ENCODE measurements at regions not wholly inside any gene's neighbourhood (a gene's known extent, or its start where the extent isn't known, plus 50 kb on each side); places are given as distances from the start of the nearest gene placed in this dataset.

DNA sequence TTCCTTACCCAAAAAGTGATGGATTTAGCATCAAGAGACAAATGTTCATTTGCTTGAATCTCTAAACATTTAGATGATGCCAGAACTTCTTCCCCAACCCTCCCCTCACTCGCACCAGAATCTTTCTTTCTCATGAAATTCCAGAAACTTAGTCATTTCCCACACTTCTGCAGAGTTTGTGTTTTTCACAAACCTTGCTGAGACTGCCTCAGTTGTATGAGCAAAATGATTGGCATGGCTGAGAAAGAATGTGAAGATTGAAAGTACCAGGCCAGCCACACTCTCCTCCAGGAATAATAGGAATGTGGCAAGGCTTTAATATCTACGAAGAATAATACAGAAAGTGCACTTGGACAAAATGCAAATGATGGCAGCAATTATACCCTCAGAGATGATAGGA, 428.3 kb upstream of the CDH6 start:
- no peak for DNase-seq (ENCODE audit: insufficient read length, low spot score)
- no peak for FAIRE-seq

DNA sequence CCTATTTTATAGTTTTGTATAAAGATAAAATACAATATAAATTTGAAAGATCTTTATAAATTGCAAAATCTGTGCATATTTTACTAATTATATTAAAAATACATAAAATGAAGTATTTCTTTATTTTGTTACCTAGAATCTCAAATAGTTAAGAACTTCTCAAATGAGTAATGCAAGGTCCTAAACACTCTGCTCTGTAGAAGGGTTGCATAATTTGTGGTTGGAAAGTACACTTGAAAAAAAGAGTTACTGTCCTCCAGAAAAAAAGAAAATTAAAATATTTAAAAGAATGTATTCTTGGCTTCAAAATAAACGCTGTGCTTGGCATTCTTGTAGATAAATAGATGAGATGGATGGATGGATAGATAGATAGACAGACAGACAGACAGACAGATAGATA, 428.8 kb upstream of the CDH6 start:
- DNase-seq (ENCODE audit: insufficient read length, low spot score): no peak
- no peak for FAIRE-seq

DNA sequence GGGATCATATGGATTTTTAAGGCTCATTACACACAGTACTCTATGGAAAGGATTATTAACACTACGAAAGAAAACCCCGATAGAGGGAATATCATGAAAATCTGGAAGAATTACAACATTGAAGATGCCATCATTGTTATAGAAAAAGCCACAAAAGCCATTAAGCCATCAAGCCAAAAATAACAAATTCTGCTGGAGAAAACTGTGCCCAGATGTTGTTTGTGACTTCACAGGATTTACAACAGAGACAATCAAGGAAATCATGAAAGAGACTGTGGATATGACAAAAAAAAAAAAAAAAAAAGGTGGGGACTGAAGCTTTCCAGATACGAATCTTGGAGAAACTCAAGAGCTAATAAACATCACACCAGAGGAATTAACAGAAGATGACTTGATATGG, 433.8 kb upstream of the CDH6 start:
- no peak for FAIRE-seq

DNA sequence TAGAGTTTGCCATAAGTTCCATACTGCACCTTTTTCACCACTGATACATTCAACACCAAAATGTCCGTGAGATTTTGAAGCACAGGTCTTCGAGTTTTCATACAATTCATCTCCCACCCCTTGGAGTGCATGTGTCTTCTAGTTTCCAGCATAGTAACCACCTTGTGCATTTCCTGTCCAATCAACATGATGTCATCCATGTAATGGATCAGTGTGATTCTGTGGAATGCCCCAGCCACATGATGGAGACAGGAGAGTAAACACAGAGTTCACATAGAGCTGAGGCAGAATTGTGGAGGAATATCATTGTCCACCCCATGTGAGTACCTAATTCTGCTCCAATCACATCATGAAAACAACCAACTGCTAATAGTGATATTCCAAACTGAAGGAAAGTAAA, 441.5 kb upstream of the CDH6 start:
- no peak for FAIRE-seq
- DNase-seq (ENCODE audit: insufficient read length, low spot score): no peak

More for the DNA sequence above, 433.8 kb upstream of the CDH6 start:
- no peak for DNase-seq (ENCODE audit: insufficient read length, low spot score)

DNA sequence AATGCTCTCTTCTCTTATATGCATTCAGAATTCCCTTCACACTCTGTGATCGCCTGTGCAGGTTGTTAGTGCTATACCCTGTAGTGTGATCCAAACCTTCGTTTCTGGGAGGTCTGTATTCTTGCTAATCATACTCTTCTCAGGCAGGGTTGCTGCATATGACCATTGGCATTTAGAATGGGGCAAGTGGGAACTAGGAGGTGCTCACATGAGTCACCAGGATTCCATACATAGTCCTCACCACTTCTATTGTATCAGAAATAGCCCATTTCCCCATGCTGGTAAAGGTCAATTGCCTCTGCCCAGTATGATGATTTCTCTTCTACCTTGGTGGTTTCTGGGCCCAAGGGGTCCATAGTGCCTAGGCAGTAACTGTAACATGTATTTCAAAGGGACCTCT, 443.5 kb upstream of the CDH6 start:
- no peak for FAIRE-seq
- no peak for DNase-seq (ENCODE audit: insufficient read length, low spot score)

DNA sequence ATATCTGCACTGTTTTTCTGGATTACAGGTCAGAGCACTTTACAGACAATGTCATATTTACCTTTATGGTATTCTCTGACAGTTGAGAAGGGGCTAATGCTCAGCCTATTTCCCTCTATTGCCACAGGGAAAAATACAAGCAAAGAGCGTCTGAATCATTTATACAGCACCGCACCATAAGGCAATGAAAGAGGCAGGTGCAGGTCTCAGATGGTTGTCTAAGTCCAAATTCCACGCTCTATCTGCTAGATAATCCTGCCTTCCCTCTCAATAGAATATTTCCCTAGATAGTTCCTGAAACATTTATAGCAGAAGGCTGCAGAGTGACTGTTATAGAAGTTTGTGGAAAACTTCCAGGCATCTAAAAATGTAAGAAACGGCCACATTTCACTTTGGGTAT, 446.1 kb upstream of the CDH6 start:
- no peak for FAIRE-seq
- no peak for DNase-seq (ENCODE audit: insufficient read length, low spot score)

DNA sequence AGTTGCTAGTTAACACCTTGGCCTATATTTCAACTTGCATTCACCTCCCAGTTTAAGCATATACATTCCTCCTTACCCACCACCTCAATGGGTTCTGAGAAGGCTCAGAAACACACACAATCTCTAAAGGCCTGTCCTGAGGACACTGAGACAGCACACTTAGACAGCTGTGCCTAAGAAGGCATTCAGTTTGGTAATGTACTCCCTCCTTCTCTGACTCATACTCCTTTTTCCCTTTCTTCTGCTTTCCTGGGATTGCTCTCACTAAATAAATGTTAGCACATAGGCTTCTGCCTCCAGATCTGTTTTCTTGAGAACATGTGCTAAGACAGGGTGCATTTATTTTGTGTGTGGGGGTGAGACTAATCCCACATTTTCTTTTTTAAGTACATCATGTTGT, 456.8 kb upstream of the CDH6 start:
- FAIRE-seq (no peak), DNase-seq (ENCODE audit: insufficient read length, low spot score) (no peak)

DNA sequence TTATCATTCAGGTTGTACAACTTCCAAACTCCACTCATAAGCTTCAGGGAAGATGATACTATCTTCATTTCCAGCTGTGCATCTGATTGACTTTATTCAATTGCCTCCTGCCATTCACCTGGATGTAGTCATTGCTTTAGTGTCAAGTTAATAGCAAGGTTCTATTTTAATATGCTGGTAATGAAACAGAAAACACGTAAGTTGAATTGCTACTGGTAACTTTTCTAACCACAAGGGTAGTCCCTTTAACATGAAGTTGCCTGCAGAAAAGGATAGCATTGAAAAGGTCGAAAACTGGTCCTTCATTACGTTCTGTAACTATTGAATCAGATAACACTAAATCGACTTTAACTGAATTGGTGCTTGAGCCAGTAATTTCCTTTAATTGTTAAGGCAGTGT, 459.4 kb upstream of the CDH6 start:
- no peak for FAIRE-seq
- DNase-seq (ENCODE audit: insufficient read length, low spot score): no peak

DNA sequence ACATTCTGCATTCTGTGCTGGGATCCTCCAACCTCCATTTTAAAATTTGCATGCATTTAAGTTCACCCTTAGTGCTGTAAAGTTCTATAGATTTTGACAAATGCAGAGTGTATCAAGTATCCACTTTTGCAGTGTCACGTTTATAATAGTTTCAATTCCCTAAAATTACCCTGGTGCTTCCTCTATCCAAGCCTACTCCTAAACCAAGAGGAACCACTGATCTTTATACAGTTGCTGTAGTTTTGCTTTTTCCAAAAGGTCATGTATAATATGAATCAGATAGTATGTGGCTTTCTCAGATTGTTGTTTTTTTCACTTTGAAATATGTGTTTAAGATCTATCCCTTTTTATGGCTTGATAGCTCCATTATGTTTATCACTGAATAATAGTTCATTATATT, 468.4 kb upstream of the CDH6 start:
- FAIRE-seq: no peak

DNA sequence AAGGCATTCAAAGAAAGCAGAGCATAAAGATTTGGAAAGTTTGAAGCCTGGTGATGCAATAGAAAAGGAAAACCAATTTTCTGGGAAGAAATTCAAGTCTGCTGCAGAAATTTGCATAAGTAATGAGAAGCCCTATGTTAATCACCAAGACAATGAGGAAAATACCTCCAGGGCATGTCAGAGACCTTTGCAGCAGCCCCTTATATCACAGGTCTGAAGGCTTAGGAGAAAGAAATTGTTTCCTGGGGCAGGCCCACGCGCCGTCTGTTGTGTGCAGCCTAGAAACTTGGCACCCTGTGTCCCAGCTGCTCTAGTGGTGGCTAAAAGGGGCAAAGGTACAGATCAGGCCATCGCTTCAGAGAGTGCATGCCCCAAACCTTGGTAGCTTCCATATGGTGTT, 495.3 kb upstream of the CDH6 start:
- no peak for DNase-seq (ENCODE audit: insufficient read length, low spot score)
- no peak for FAIRE-seq

More for the DNA sequence above, 468.4 kb upstream of the CDH6 start:
- DNase-seq (ENCODE audit: insufficient read length, low spot score): no peak

DNA sequence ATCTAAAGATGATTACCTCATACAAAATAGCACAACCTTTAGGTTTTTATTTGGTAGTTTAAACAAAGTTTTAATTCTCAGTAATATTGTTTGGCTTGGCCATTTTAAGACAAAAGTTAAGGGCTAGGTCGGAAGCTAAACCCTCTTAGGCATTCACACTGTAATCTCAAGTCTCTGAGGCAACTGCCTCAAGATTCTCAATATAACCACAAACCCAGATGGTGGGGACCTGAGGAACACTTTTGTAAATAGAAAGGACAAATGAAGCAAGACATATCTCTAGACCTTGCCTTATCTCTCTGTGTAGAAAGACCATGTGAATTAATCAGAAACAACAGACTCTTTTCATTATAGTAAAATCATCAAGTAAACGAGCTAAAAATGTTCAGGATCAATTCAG, 500.2 kb upstream of the CDH6 start:
- DNase-seq (ENCODE audit: insufficient read length, low spot score) (no peak), FAIRE-seq (no peak)

DNA sequence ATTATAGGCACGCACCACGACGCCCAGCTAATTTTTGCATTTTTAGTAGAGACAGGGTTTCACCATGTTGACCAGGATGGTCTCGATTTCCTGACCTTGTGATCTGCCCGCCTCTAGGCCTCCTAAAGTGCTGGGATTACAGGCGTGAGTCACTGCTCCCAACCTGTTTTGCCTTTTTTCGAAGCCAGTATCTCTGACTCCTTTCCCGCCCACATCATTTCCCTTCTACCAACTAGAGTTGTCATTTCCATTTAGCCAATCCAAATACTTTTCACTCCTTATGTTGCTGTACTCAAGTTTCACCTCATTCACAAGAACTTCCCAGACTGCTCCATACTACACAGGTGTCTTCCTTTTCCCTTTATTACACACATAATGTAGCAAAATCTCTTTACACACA, 502.6 kb upstream of the CDH6 start:
- FAIRE-seq (no peak), DNase-seq (ENCODE audit: insufficient read length, low spot score) (no peak)

DNA sequence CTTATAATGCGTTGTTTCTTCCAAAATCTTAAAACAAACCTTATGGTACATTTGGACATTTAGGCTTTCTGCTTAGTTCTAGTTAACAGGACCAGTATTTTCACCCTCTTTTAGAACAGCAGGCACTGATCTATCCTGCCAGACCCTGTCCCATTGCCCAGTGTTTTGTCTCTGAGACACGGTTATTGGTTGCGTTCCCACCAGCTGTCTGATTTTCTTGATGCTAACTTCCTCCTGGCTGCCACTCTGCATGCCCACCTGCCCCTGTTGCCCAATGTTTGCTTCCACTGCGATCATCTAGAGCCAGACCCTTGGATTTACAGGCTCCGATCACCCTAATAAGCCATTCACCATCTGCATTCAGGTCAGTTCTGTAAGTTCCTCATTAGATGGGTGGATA, 506.0 kb upstream of the CDH6 start:
- DNase-seq (ENCODE audit: insufficient read length, low spot score) (no peak), FAIRE-seq (no peak)

DNA sequence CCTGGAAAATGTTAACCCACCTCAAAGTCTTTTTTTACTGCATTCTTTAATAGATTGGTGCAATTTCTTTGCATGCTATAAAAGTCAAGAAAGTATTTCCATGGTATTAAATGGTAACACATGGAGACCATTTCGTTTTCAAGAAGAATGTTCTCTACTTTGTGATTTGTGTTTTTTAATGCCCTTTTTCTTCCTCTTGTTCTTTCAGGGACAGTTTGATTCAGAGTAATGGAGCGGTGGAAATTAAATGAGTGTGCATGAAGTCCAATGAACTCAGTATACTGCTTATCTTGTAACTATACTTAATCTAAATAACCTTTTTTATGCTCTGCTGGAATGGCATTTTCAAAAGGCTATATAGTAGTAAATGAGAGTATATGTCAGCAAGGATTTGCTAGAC, 507.0 kb upstream of the CDH6 start:
- FAIRE-seq (no peak), DNase-seq (ENCODE audit: insufficient read length, low spot score) (no peak)

DNA sequence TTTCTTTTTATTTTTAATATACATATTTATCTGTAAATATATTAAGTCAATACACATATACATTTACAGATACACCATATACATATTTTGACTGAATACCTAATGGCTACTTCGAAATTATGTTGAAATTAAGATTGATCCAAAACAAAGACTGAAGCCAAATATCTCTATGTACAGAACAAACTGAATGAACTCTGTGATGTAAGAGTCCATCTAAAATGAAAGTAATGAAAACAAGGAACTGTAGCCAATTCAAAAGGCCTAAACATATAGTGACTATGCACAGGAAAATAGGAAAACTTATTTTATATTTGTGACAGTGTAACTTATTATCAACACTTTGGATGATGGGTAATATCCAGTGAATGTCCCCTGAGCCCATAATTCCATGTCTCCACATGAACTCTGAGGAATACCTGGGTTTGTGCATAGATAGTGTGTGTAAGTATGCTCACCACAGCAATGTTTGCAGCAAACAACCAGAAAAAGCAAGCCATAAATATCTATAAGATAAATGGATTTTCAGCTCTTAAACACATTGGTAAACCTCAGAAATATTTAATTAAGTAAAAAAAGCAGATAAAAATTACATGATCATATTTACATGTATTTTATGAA, 517.2 kb upstream of the CDH6 start:
- DNase-seq (ENCODE audit: insufficient read length, low spot score): no peak
- FAIRE-seq: no peak

DNA sequence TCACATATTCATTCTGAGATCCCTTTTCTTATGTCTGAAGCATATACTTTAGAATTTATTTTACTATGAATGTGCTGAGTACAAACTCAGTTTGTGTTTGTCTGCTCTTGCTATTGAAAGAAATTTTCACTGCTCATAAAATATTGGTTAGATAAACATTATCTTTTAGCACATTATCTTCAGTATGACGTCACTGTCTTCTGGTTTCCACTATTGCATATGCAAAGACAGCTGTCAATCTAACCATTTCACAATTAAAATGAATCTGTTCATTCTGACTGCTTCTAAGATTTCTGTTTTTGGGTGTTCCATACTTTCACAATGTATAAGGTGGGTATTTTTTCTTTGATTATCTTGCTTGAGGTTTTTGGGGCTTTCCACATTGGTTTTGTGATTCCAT, 526.2 kb upstream of the CDH6 start:
- DNase-seq (ENCODE audit: insufficient read length, low spot score) (no peak), FAIRE-seq (no peak)

DNA sequence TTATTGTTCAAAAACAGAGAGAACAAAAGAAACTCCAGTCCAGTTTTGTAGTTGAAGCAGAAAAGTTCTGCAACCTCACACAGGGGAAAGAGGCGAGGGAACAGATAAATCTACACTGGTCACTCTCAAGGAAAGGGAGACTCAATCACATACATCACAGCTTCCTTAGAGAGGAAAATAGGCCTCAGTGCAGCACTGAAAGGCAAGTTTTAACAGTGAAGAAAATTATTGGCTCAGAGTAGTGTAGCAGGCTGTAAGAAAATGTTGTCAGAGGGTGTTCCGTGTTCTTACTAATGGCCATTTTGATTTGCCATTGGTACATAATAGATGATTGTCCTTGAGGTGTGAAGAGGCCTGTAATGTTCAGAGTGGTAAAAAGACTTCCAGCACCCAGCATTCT, 530.0 kb upstream of the CDH6 start:
- no peak for FAIRE-seq
- no peak for DNase-seq (ENCODE audit: insufficient read length, low spot score)

DNA sequence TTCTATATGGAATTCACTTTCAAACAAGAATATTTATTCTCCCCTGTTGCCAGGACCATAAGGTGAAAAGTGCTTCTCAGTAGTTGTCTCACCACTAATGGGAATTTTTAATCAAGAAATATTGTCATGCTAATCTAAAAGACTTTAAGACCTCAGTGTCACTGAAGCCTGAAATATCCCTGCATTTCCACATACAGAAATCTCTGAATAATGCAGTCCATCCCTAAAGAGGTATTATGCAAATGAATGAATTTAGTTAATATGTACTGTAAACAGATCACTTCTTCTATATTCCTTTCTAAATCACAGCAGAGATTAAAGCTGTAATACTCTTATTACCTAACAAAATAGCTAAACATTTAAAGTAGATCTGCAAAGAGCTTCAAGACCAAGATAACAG, 531.1 kb upstream of the CDH6 start:
- DNase-seq (ENCODE audit: insufficient read length, low spot score) (no peak), FAIRE-seq (no peak)

DNA sequence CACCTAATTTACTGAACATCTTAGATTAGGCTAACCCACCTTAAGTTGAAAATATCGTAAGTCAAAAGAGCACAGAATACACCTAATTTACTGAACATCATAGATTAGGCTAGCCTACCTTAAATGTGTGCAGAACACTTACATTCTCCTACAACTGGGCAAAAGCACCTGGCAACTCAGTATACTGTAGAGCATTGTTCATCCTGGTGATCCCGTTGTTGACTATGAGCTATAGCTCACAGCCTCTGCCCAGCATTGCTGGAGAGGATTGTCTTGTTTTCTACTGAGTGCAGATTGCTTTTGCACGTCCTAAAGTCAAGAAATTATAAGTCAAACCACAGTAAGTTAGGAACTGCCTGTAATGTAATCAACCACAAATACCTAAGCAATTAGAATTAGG, 531.8 kb upstream of the CDH6 start:
- no peak for FAIRE-seq

DNA sequence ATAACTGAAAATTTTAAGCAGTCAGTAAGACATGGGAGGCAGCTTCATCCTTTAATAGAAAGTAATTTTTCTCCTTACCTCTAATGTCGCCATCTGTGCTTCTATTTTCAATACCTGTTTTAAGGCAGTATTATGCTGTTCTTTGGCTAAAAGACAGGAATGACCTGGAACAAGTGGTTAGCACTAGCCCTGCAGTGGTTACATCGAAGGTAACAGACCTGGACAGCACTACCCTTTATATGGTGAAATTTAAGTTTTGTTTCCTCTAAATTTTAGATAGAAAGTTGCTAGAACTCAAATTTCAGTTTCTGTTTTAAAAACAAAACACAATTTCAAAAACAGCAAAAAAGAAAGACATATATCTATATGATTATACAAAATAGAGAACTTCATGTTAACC, 534.1 kb upstream of the CDH6 start:
- no peak for DNase-seq (ENCODE audit: insufficient read length, low spot score)

More for the DNA sequence above, 531.8 kb upstream of the CDH6 start:
- no peak for DNase-seq (ENCODE audit: insufficient read length, low spot score)

DNA sequence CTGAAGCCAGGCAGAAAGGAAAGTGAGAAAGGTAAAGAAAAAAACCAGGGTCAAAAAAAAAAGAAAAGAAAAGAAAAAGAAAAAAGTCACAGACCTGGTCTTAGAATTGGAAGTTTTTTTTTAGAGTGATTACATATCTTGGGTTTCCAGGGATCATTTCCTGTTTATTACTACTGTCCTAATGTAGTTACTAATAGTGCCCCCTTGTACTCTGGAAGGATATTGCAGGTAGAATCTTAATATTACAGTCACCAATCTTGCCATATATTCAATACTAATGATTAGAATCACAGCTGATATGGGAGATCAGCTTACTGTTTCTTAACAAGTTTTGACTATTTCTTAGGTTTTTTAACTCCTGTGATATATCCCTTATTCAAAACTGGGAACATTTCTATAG, 543.2 kb upstream of the CDH6 start:
- no peak for DNase-seq (ENCODE audit: insufficient read length, low spot score)
- no peak for FAIRE-seq

More for the DNA sequence above, 534.1 kb upstream of the CDH6 start:
- FAIRE-seq: no peak

DNA sequence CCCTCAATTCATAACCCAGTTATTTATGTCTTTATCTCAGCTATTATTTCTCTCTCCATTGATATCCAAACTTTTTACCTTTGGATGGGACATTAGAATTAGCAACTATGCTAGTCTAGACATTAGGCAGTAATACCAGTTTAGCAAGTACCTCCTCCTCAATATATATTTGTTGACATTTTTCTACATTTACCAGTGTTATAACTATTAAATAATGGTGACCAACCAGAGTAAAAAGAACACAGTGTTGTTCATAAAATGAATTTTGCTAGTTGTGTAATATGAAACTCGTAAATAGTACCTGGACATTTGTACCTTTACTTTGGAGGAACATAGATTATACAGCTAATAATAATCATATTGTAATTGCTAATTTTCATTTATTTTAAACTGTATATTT, 554.6 kb upstream of the CDH6 start:
- DNase-seq (ENCODE audit: insufficient read length, low spot score) (no peak), FAIRE-seq (no peak)

DNA sequence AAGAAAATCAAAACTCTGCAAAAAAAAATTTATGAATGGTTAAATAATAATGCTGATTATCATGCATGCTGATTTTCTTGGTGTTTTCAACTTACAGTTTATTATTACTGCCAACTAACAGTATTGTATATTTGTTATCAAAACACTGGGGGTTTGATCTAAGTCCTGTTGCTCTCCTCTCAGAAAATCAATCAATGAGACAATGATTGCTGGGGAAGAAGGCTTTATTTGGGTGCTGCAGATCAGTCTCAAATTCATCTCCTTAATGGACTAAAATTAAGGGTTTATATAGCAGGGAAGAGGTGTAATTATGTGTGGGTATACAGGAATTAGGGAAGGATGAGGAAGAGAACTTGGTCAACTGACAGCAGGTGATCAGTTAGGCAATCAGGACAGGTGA, 565.5 kb upstream of the CDH6 start:
- FAIRE-seq (no peak), DNase-seq (ENCODE audit: insufficient read length, low spot score) (no peak)

All from GM19239 (cell line).